ENCODE measurements at regions not wholly inside any gene's neighbourhood (a gene's known extent, or its start where the extent isn't known, plus 50 kb on each side); places are given as distances from the start of the nearest gene placed in this dataset.
"Not testable (repeated sequence)": the region's sequence is repeated elsewhere in the genome, so short reads cannot be mapped to it uniquely, and the experiment has no call there.

DNA sequence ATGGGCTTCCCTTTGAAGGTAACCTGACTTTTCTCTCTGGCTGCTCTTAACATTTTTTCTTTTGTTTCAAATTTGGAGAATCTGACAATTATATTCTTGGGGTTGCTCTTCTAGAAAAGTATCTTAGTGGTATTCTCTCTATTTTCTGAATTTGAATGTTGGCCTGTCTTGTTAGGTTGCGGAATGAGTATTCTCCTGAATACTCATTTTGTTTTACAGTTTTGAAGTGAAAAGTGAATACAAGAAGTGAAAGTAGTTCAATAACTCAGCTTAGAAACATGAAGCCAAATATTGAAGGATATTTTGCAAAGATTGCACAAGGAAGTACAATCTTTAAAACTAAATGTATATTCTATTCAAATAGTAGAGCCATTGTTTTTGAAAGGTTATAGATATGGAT is 120.2 kb upstream of the MAP3K4 start:
- no peak for TF ChIP-seq CTCF (IDR thresholded peaks at IDR 0.05; ENCODE audit: low read depth, low read length)
- H3K4me3 ChIP-seq (ENCODE audit: low read depth, low read length): no peak overlapping the region

DNA sequence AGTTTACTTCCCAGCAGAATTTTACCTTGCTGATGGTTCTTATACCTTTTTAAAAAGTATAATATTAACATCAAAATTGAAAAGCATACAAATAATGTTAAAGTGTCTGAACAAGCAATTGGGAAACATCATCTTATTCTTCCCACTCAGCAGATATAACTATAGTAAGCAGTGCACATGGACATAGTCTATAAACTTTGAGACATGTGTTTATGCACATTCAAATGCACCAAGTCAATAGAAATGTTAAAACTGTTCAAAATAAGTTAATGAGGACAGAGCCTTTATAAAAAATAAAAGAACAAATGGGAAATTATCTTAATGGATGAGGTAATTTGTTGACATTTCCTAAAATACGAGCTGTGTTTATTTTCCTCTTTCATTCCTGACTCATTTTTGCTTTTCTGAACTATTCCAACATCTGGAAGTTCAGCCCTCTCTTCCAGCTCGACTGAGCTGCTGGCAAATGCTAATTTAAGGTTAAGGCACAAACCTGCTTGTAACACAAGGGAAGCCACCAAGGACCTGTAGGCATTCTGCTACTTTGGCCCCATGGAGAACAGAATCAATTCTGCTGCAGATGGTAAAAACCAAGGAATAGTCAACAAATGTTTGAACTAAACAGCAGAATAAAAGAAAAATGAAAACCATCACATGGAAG is 110.3 kb upstream of the MAP3K4 start:
- no peak for TF ChIP-seq CTCF (IDR thresholded peaks at IDR 0.05; ENCODE audit: low read depth, low read length)
- no peak overlapping the region for H3K4me3 ChIP-seq (ENCODE audit: low read depth, low read length)

DNA sequence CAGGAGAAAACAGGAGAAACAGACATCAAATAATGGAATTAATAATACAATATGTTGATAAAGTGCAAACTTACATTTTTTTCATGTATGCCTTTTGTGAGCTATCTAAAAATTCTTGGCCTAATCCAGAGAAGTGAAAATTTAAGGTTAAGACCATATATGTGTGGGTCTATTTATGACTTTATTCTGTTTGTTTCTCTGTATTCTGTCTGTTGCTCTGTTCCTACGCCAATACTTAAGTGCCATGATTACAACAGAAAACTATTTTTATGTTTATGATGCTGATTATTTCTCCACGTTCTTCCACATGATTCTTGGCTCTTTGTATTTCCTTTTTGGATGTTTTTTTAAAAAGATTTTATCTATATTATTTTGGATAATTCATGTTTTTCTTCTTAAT is 109.6 kb upstream of the MAP3K4 start:
- no peak for TF ChIP-seq CTCF (IDR thresholded peaks at IDR 0.05; ENCODE audit: low read depth, low read length)
- H3K4me3 ChIP-seq (ENCODE audit: low read depth, low read length): no peak overlapping the region

GRCh38 chr6:160882791-160883279 is 108.7 kb upstream of the MAP3K4 start:
- no peak for TF ChIP-seq CTCF (IDR thresholded peaks at IDR 0.05; ENCODE audit: low read depth, low read length)
- no peak overlapping the region for H3K4me3 ChIP-seq (ENCODE audit: low read depth, low read length)

- TF ChIP-seq CTCF (IDR thresholded peaks at IDR 0.05; ENCODE audit: low read depth, low read length): no peak
- H3K4me3 ChIP-seq (ENCODE audit: low read depth, low read length): no peak overlapping the region
These were observed 108.0 kb upstream of the MAP3K4 start for GRCh38 chr6:160883560-160883959.

- no peak for TF ChIP-seq CTCF (IDR thresholded peaks at IDR 0.05; ENCODE audit: low read depth, low read length)
- no peak overlapping the region for H3K4me3 ChIP-seq (ENCODE audit: low read depth, low read length)
These were observed 107.6 kb upstream of the MAP3K4 start for GRCh38 chr6:160883999-160884398.

DNA sequence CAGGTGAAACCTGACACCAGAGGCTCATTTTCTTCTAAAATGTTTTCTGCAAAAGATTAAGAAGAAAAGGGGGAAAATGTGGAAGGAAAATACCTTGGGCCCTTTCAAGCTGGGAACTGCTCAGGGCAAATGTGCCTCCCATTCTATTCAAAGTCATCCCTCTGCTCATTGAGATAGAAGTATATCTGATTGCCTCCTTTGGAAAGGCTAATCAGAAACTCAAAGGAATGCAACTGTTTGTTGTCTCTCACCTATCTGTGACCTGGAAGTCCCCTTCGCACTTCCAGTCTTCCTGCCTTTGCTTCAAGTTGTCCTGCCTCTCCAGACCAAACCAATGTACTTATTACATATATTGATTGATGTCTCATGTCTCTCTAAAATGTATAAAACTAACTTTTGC is 102.4 kb upstream of the MAP3K4 start:
- H3K4me3 ChIP-seq (ENCODE audit: low read depth, low read length): not testable (repeated sequence)

DNA sequence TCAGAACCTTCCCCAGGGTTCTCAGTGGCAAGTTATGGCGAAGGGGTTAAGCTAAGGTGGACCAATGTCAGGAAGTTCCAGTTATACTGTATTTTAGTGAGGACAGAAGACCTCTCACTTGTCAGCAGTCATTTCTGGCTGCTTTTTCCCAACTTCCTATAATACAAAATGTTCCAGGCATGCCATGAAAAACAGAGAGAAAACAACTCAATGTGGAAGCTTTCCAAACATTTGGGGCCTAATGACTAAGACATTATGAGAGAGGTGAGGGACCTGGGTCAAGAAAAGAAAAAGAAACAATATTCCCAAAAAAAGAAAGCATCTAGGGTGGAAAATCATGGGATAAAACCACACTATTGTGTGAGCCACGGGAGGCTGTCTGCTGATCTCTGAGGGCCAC is 99.9 kb upstream of the MAP3K4 start:
- TF ChIP-seq CTCF (IDR thresholded peaks at IDR 0.05; ENCODE audit: low read depth, low read length): no peak
- no peak overlapping the region for H3K4me3 ChIP-seq (ENCODE audit: low read depth, low read length)

Measured in WI38 (cell line).